Mucosa of gallbladder (tissue), 1 donor: ENCODE measurements at regions not wholly inside any gene's neighbourhood (a gene's known extent, or its start where the extent isn't known, plus 50 kb on each side); places are given as distances from the start of the nearest gene placed in this dataset.

ENCODE experiments used
- DNase-seq: peaks from one replicate; pipeline ENCODE4 v3.0.0-alpha.2; 2020; ENCODE audit warnings: low spot score
- donor health status: DM: no; HTN: no; CAD: no.

DNA sequence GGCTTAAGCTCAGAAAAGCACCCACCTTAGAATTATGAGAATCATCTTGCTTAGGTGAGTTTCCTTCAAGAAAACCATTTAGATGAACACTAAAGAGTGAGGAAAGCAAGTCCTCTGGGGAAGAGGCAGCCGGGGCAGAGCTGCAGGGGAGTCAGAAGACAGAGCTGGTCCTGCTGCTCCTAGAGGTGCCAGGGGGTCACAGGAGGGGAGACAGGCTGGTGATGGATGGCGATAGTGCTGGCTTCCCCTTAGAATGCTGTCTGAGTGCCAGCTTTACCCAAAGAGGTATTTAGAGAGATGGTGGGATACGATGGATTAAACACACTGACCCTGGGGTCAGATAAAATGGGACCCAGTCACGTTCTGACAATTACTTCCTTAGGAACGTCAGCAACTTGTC, 269.4 kb downstream of the TDRD15 start:
- no peak for DNase-seq

DNA sequence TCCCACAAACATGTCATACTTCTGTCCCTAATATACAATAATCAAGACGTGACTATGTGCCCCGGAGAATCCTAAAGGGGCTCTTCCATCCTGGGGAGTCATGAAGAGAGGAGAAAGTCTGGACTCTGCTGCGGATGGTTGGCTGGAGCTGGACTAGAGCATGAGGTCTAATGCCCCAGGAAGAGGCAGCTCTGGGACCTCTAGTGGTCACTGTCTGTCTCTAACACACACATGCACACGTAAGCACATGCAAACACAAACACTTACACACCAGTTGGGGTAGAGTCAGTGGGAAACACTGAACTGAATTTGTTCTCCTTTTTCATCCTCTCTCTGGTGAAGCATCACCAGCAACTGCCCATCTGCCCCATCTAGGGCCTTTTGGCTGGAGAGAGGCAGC, 271.6 kb downstream of the TDRD15 start:
- DNase-seq = peak; percentile 12

DNA sequence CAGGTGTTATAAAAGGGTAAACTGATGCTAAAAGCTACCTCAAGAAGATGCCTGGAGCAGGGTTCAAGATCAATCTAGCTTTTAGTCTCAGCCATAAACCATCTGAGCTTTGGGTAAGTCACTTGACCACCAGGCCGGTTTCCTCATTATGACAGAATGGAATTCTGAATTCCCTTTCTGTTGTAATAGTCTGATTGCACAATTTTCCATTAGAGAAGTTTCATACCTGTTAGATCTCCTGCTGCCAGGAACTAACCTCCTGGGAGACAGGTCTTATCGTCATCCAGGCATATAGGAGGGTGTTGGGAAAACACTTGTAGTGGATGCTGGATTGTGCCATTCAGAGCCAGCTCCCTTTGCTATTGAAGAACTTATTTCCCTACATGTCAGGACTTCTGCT, 272.5 kb downstream of the TDRD15 start:
- DNase-seq = no peak

DNA sequence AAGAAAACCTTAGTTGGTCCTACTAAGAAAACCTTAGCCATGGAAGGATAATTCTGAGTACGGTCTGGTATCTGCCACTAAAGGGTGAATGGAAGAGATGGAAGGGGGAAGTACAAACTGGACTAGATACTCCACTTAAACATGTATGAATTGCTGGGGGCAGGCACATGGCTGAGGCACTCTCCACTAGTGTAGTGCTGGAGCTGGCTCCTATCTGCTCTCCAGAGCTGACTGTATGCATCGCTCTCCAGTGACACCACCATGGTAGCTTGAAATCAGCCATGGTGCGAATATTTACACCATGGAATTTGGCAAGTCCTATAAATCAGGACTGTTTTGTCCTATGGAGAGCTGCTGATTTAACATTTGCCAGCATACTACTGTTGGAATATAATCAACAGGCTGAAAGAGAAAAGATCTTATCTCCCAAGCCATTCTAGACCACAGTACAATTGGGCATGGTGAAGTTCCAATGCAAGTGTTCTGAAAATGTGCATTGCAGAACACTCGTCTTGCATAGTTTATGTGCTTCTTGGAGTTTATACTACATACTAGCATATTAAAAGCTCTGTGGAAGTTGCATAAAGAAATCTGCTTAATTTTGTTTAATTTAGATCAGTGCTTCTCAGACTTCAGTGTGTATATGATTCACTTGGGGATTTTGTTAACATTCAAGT, 277.4 kb downstream of the TDRD15 start:
- DNase-seq = no peak

DNA sequence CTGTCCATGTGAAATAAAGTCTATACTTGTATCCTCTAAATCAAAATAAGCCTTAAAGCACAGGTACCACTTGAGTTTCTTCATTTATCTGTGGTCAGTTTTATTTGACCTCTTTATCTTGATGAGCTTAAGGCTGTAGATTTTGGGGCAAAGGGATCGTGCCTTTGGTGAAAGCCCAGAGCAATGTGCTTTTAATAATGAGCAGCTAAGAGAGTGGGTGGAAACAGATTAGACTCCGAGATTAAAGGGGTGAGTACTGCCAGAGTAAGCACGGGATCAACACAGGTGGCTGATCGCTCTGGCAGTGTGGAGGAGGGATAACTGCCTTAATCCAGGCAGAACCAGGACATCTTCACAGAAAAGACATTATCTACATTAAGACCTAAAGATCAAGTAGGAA, 280.4 kb downstream of the TDRD15 start:
- DNase-seq = no peak

DNA sequence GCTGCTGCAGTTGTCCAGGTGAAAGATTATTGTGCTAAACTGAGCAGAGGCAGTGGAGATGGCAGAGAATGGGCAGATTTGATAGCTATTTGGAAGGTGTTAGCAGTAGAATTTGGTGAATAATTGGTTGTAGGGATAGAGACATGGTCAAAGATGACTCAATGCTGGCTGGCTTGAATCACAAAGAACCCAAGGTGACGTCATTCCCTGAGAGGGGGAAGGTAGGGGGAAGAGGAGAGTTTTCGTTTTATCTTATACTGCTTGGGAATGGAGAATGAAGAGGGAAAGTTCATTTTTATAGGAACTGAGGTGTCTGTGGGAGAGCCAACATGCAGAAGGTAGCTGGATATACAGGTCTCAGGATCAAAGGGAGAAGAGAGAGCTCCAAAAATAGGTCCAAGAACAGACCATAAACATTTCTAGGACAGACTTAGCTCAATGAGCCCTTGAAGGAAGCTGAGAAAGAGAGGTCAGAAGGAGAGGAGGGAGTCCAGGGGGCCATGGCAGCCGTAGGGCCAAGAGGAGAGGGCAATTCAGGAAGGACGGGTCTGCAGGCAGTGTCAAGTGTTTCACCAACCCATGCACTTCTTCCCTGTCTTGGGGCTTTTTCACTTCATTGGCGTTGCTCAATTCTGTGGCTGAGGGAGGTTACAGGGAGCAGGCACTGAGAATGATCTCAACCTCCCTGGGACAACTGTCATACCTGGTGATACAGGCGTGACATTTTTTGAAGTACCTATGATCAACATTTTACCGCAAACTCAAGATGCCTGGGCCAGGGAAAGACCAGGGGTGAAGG, 281.3 kb downstream of the TDRD15 start:
- DNase-seq = no peak

DNA sequence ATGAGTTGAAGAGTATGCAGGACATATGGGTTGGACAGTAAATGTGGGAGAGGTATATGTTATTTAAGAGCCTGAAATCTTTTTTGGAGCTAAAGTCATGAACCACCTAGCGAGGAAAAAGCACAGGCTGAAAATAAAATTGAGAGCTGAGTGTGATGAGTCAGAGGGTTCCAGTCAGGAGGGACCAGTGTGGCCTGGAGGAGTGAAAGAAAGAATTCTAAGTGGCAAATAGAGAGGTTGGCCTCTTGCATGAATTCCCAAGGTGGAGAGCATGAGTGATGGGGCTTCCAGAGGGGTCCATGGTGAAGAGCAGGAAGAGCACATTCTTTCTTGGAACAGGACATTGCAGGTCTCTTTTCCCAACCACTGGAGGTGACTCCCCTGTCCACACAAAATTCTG, 282.6 kb downstream of the TDRD15 start:
- no peak for DNase-seq

DNA sequence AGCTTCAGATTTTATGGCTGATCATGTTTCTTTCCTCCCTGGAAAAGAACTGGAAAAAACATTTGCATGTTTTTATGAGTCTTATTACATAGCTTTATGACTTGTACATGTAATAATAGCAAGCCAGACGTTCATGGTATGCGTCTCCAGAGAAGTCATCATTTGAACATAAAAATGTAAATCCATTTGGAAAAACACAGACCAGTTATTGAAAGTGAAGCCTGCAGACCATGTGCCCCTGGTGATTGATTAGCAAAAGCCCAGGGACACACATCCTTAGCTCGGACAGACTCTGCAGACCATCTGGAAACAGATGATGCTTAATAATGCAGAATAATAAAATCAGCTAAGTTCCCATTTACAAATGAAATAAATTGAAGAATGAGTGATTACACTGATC, 283.1 kb downstream of the TDRD15 start:
- no peak for DNase-seq

DNA sequence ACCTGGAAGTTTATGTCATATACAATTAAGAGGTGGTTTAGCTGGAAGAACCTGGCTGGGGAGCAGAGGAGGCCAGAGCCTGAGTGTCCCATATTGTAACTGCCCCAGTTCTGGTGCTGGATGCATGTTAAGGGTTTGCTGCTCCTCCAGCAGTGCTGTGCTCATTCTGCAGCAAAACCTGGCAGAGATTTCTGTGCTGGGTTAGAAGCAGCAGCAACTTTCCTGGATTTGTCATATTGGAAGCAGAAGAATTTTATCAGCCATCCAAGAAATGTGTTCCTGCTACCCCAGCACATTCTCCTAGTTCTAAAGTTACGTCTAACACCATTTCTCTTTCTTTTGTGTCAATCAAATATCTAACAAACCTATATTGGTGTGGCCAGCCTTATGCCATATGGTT, 284.1 kb downstream of the TDRD15 start:
- no peak for DNase-seq

DNA sequence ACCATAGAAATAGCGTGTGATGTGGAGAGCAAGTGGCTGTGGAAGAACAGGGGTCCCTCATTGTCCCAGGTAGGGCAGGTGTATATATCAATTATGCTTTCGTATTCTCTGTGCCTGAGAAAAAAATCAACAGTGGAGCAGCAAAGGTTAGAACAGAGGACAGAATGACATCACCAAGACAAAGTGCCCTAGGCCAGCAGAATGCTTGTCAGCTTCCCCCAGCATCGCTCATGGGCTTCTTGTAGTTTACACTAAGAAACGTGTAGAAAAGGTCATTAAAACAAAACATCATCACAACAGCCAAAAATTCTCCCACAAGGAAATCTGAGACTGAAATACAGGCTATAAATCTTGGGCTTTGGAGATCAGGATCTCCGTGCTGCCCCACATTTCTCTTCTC, 288.0 kb downstream of the TDRD15 start:
- no peak for DNase-seq

DNA sequence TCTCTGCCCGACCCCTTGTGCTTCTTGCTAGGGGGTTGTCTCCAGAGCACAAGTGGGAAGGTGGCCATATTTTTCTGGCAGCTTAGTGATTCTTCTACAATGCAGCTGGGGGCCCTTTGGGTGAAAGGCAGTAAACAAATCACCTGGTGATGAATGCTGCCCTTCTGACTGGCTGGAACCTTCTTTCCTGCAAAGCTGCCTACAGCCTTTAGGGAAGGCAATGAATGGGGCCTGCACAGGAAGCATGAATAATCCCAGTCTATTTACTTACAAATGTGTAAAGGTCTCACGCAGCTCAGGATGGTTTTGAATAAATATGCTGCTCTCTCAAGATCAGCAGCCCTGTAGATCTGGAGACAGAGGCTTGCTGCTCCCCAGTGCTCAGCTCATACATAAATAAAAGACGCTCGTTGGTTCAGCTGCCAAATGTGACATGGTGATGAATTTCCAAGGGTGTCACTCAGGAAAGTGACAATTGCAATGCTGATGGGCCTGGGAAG, 289.2 kb downstream of the TDRD15 start:
- DNase-seq = no peak

DNA sequence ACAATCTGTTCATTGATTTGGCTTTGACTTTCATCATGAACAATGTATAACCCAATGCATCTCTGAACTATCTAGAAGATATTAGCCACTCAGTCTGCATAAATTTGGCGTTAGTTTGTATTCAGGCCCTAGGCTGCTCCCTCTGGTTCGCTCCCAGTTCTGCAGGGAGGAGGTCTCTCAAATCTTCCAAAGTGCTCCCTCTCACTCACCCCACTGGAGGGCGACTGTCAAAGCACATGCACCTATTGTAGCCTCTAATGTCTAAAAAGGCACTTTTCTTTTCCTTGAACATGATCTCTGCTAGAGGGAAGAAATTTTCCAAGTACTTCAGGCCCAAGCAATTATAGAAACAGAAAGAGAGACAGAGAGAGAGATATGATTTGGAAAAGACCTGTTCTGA, 291.5 kb downstream of the TDRD15 start:
- DNase-seq = no peak

DNA sequence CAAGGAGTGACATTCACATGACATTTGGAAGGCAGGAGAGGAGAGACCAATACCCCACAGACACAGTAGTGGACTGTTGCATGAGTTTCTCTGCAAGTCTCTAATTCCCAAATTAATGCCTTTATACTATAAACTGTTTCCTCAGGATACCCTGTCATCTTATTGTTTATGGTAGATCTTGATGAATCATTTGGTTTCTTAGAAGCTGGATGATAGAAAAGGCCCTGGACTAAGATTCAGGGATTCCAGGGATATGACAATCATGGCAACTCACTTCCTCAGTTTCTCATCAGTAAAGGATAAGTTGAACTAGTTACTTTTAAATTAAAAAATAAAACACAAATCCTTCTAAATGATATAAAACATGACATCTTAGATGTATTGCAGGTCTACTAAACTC, 292.5 kb downstream of the TDRD15 start:
- DNase-seq = no peak

DNA sequence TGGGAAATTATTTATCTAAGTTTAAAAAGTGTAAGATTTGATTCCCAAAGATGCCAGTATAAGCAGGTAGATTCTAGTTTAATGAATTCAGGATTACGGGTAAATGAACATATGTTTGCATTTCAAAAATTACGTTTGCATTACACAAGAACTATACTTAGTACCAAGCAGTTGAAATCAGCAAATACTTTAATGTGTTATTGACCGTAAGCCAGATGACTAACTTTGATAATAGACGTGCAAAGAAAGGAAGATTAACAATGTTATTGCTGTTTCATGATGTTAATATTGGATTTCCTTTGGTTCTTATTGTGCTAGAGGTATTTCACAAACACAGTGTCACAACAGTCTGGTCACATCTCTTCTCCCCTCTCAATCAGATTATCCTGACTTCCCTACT, 294.7 kb downstream of the TDRD15 start:
- no peak for DNase-seq

DNA sequence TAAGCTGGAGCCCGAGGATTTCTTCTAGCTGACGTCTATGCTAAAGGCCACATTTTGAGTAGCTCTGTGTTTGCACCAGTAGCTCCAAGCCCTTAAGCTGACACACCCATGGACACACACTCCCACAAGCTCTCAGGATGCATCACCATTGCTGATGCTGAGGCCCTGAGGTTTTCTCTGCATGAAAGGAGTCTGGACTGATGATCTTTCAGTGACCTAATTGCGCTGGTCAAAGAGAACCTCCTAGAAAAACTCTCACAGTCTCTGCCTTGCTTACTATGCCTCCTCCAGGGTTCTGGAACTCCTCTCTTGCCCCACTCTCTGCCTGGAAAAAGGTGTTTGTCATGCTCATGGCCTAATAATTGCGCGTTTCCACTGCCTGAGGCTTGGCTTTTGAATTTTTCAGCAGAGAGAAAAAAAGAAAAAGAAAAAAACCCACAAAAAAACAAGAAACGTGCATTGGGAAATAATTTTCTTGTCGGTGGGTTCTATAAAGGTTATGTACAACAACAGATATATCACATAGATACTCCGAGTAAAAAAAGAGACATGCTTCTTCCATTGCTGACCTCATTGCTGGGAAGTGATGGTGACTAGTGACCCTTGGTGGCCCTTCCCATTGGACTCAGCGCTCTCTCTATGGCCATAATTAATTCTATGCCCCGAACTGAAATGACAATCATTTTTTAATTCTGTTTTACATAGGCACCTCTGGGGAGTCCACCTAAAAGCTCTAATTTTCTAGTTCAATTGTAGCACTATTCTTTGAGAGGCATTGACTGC, 297.0 kb downstream of the TDRD15 start:
- DNase-seq = no peak

DNA sequence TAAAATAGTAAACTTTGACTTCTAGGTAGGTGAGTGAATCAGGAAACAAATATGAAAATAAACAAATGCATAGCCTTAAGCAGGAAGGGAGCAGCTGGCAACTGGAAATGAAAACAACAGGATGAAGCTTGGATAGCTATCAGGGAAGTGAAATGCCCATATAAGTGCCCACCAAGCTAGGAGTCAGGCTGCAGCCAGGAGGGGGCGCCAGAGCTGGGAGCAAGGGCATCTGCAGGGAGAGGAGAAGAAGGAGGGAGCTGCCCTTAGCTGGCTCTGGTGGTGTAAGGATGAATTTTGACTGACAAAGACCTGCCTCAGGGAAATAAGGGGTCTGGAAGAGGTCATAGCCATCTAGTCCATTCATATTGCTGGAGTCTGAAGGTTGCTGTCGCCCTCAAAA, 298.3 kb downstream of the TDRD15 start:
- DNase-seq = no peak

DNA sequence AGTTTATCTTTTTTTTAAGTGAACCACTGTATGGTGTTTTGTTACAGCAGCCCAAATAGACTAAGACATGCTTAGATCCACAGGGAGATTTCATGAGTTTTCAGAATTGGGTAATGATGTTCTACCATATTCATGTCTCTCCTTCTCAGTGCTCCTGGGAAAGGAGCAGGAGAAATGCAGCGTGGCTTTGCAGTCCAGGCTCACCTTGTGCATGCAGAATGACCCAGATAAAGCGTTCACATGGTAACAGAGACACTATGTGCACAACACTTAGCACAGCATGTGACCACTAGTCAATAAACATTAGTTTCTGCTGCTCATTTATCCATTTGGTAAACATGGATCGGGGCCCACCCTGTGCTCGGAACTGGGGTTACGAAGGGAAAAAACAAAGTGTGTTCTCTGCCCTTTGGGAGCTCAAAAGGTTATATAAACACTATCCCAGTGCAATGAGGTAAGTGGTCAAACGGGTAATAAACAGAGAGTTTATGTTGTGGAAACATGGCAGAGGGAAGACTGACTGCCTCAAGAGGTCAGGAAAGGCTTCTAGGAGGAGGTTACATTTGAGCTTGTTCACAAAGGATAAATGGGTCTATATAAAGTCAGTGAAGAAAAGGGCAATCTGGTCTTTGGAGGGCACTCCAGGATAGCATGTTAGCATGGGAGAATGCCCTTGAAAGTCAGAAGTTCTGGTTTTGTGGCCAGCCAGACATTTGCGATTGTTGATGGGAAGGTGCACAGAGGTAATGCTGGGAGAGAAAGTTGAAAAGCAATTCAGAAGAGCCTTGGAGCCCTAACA, 299.2 kb downstream of the TDRD15 start:
- DNase-seq = no peak

DNA sequence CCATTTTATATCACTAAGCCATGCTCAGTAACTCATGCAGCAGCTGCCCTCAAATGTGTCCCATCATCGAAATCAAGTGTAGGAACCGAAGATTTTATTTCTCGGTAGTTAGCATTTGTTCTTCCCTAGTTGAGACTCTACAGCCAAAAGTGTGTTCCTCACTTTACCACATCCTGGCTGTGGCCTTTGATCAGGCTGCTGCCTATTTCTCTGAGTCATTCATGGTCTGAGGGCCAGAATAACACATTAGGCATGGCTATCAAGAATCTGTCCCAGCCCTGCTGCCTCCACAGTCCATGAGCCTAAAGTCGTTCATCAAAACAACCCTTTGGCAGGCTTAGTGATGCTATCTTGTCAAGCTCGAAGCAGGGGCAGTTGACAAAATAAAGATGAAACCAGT, 300.1 kb downstream of the TDRD15 start:
- no peak for DNase-seq

DNA sequence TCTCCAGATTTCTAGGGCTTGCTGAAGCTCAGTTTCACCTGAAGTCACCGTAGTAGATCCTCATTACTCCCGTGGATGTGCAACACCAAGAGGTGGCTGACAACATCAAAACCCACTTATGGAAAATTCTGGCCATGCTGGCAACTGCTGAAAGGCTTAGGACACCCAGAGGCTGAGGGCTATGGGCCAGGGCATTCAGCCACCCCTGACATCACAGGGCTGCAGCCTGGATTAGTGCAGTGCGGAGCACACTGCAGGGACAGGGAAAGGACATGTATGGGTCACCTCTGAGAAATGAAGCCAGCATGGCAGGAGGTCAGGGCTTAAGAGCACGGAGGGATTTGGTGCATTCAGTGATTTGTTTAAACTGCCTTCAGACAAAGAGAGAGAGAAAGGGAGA, 300.6 kb downstream of the TDRD15 start:
- DNase-seq = no peak

DNA sequence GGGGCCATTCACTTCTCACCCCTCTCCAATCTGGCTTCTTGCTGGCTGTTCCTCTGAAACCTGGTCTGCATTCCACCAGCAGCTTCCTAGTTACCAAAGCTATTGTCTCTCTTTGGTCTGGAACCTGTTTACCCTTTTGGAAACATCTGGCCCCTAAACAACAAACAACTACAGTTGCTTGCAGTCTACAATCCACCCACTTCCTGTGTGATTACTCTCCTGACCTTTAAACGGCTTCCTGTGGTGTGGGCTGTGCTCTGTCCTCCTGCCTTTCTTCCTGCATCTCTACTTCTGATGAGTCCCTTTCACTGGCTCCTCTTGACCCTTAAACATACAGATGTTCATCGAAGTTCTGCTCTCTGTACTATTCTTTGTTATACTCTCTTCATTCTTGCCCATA, 303.8 kb downstream of the TDRD15 start:
- no peak for DNase-seq

DNA sequence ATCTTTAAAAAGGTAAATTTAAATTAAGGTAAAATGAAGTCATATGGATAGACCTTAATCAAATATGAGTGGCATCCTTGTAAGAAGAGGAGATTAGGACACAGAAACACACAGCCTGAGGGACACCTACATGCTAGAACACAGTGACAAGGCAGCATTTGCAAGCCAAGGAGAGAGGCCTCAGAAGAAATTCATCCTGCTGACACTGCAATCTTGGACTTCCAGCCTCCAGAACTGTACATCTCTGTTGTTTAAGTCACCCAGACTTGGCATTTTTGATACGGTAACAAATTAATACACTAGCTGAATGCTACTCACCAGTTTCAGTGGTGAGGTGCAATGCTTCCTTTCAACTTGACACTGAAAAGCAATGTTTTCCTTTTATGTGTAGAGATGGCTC, 305.0 kb downstream of the TDRD15 start:
- DNase-seq = no peak

DNA sequence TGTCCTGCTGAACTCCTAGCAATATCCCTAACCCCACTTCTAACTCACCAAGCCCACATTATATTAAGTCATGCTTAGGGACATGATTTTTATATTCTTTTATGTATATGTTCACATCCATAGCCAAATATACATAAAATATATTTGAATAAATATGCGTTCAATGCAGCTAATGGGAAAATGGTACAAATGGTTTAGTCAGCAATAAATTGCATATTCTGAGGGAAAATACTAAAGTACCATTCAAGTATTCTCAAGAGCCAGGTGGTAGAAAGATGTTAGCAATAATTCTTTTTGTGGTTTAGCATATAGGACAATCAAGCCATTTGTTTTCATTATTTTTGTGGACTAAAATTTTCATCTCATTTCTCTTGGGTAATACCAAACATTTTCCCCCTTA, 306.0 kb downstream of the TDRD15 start:
- DNase-seq = no peak
